Sigmoid colon (tissue), 4 donors: ENCODE measurements at regions not wholly inside any gene's neighbourhood (a gene's known extent, or its start where the extent isn't known, plus 50 kb on each side); places are given as distances from the start of the nearest gene placed in this dataset.

Experiments
- CTCF ChIP-seq, 4 experiments: fragments of 450-650 bp in 3 of 4; fragments of 200-600 bp in 1 of 4; IDR thresholded peaks; one replicate each; pipeline ENCODE4 v1.5.1; 2016 to 2019; ENCODE audit warnings: antibody characterized with exemption in 4 of 4, mild to moderate bottlenecking in 3 of 4, moderate library complexity in 2 of 4
- EP300 ChIP-seq, 4 donors: sonication (generic); formaldehyde crosslinking; IDR thresholded peaks; one replicate each; pipeline ENCODE4 v1.6.1; 2017; ENCODE audit warnings: antibody characterized with exemption in 4 of 4
- POLR2A ChIP-seq, 2 donors: fragments of 450-650 bp; IDR thresholded peaks; one replicate each; pipeline ENCODE4 v1.6.1; 2016; ENCODE audit warnings: antibody characterized with exemption in 2 of 2, mild to moderate bottlenecking in 2 of 2, moderate library complexity in 2 of 2
- POLR2AphosphoS5 ChIP-seq, 4 donors: sonication (generic); formaldehyde crosslinking; IDR thresholded peaks; one replicate each; pipeline ENCODE4 v1.6.1; 2017; ENCODE audit warnings: antibody characterized with exemption in 4 of 4

- TF ChIP-seq CTCF (IDR thresholded peaks at IDR 0.05) (no peak), POLR2AphosphoS5 (IDR thresholded peaks at IDR 0.05) (no peak), POLR2A (IDR thresholded peaks at IDR 0.05) (no peak), EP300 (IDR thresholded peaks at IDR 0.05) (no peak)
Observed at GRCh38 chr19:30871979-30872378, 477.3 kb downstream of the TSHZ3 start.
